ENCODE measurements at regions not wholly inside any gene's neighbourhood (a gene's known extent, or its start where the extent isn't known, plus 50 kb on each side); places are given as distances from the start of the nearest gene placed in this dataset.

DNA sequence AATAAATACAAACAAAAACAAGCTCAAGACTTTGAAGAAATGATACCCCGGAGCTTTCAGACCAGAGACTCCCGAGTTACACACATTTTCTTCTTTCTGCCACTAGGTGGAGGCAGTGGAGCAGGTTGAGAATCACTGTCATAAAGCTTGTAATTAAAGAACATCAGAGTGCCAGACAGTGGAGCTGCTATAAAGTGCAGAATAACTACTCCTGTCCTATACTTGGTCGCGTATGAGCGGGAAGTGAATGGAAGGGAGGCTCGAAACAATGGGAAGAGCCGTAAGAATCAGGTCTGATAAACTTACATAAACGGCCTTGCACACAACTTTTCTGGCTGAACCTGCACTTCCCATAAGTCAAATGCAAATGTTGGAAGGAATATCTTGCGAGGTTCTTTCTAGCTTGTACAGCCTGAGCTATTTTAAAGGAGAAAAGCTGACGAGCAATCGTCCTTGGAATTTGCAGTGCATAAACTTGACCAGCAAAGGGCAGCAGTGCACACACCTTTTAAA is 189.0 kb downstream of the RPIA start:
- TF ChIP-seq, protein P1, sequence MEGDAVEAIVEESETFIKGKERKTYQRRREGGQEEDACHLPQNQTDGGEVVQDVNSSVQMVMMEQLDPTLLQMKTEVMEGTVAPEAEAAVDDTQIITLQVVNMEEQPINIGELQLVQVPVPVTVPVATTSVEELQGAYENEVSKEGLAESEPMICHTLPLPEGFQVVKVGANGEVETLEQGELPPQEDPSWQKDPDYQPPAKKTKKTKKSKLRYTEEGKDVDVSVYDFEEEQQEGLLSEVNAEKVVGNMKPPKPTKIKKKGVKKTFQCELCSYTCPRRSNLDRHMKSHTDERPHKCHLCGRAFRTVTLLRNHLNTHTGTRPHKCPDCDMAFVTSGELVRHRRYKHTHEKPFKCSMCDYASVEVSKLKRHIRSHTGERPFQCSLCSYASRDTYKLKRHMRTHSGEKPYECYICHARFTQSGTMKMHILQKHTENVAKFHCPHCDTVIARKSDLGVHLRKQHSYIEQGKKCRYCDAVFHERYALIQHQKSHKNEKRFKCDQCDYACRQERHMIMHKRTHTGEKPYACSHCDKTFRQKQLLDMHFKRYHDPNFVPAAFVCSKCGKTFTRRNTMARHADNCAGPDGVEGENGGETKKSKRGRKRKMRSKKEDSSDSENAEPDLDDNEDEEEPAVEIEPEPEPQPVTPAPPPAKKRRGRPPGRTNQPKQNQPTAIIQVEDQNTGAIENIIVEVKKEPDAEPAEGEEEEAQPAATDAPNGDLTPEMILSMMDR (IDR thresholded peaks at IDR 0.05) = peak; percentile 64 to 80 (median 77)
- no peak for TF ChIP-seq POLR2A (IDR thresholded peaks at IDR 0.05)
